ENCODE measurements at regions not wholly inside any gene's neighbourhood (a gene's known extent, or its start where the extent isn't known, plus 50 kb on each side); places are given as distances from the start of the nearest gene placed in this dataset.

DNA sequence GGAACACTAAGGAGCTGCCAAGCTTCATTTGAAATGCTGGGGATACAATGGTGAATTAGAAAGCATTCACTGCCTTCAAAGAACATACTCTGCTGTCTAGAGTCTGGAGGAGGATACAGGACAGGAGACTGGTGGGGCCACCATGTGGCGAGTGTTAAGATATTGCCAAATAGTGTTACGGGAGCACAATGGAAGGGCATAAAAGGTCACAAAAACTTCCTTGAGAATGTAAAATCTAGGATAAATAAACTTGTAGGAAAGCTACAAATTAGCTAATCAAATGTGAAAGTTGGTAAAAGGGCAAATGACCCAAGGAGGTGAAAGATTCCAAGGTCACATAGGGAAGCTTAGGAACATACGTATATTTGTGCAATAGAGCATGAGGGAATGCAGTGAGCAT is 271.7 kb downstream of the RFPL4B start:
- TF ChIP-seq, protein P1, sequence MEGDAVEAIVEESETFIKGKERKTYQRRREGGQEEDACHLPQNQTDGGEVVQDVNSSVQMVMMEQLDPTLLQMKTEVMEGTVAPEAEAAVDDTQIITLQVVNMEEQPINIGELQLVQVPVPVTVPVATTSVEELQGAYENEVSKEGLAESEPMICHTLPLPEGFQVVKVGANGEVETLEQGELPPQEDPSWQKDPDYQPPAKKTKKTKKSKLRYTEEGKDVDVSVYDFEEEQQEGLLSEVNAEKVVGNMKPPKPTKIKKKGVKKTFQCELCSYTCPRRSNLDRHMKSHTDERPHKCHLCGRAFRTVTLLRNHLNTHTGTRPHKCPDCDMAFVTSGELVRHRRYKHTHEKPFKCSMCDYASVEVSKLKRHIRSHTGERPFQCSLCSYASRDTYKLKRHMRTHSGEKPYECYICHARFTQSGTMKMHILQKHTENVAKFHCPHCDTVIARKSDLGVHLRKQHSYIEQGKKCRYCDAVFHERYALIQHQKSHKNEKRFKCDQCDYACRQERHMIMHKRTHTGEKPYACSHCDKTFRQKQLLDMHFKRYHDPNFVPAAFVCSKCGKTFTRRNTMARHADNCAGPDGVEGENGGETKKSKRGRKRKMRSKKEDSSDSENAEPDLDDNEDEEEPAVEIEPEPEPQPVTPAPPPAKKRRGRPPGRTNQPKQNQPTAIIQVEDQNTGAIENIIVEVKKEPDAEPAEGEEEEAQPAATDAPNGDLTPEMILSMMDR (IDR thresholded peaks at IDR 0.05; ENCODE audit: insufficient read depth, low read depth, low read length) = peak; percentile 35
- no peak for DNase-seq (ENCODE audit: low read depth)
- H3K27me3 ChIP-seq (ENCODE audit: control insufficient read depth, insufficient read depth, low read length) = no peaks in the 10 kb centered on the region
- H3K4me3 ChIP-seq (ENCODE audit: low read depth, low read length) = no peak overlapping the region
- no peaks in the 10 kb centered on the region for H3K36me3 ChIP-seq (ENCODE audit: control insufficient read depth, insufficient read depth, low read length)
- CTCF ChIA-PET = interaction anchor here (0.7 to 1.4 kb wide), 4 partner anchors 20 to 502 kb away, joined by 3 to 5 read pairs (median 3); no protein-coding TSS in a partner anchor
- POLR2A ChIA-PET = no interaction called here

DNA sequence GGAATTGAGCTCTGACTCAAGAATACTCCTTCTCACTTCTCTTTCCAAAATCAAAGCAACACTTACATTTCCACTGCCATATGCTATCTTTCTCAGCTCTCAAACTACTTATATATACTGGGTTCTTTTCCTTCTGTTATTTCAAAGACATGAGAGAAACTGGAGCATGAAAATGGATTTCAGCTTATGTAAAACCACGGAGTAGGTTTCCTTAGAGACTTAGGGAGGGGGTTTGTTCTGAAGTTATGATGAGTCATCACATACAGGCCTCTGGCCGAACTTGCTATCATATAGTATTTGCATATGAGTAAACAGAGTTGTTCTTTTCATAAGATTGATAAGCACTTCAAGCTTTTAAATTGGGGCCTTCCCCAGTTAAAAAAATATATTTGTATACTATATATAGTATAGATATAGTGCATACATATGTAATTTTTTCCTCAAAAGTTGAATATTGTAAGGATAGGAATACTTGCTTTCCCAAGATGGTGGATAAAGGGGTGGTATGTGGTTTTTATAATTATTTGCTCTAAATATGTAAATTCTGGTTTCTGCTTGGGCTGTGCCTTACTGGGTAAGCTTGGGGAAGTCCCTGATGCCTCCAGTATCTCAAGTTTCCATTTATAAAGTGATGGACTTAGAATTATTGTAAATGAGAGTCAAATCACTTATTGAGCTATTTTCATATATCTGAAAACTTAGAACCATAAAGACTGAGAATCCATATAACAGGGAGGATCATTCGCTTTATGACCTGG is 273.9 kb downstream of the RFPL4B start:
- Histone ChIP-seq H3K27me3 (ENCODE audit: control insufficient read depth, insufficient read depth, low read length) (no peaks in the 10 kb centered on the region), H3K36me3 (ENCODE audit: control insufficient read depth, insufficient read depth, low read length) (no peaks in the 10 kb centered on the region), H3K4me3 (ENCODE audit: low read depth, low read length) (no peak overlapping the region)
- TF ChIP-seq, protein P1 (IDR thresholded peaks at IDR 0.05; ENCODE audit: insufficient read depth, low read depth, low read length) = no peak
- ChIA-PET POLR2A (no interaction called here), CTCF (interaction anchor here (0.8 to 1.5 kb wide), 2 partner anchors 11 to 120 kb away, joined by 3 to 6 read pairs; no protein-coding TSS in a partner anchor)
- no peak for DNase-seq (ENCODE audit: low read depth)

DNA sequence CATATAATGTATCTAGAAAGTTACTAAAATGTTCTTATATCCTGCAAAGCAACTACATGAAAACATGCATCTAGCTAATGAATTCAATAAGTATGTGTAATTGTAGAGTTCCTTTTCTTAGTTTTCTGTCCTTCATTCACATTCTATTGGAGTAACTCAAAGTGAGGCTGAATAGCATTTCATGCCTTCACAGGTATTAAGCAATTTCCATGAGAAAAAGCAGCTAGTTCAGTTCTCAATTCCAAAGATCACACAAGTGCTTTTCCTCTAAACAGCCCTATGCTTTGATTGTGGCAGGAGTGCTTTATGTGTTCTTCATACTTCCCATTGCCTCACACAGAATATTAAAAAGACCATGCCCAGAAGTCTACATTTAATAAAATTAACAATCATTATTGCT is 274.9 kb downstream of the RFPL4B start:
- H3K4me3 ChIP-seq (ENCODE audit: low read depth, low read length) = no peak overlapping the region
- ChIA-PET CTCF (interaction anchor here (0.8 kb wide), 2 partner anchors 121 to 251 kb away, joined by 3 read pairs; no protein-coding TSS in a partner anchor), POLR2A (no interaction called here)
- TF ChIP-seq, protein P1 (IDR thresholded peaks at IDR 0.05; ENCODE audit: insufficient read depth, low read depth, low read length) = no peak
- H3K36me3 ChIP-seq (ENCODE audit: control insufficient read depth, insufficient read depth, low read length) = no peaks in the 10 kb centered on the region
- no peaks in the 10 kb centered on the region for H3K27me3 ChIP-seq (ENCODE audit: control insufficient read depth, insufficient read depth, low read length)
- no peak for DNase-seq (ENCODE audit: low read depth)

DNA sequence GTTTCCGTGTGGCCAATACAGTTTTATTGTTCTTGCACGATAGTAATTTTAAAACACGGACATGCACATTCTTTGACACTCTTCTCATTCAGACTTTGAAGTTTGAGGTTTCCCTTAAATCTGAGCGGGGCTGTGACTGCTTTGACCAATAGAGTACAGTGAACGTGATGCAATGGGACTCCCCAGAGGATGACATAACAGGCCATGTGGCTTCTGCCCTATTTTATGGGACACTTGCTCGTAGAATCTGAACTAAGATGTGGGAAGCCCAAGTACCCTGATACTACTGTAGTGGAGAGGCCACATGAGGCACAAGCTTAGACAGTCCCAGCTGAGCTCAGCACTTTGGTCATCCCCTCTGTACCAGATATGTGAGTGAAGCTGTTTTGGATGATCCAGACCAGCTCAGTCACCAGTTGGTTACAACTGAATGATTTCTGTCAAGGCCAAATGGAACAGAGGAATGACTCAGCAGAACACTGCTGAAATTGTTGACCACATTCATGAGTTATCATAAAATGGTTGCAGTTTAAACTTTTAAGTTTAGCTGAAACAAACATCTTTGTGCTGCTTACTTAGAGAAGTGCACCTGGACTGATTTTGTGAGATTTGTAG is 279.4 kb downstream of the RFPL4B start:
- ChIA-PET POLR2A (no interaction called here), CTCF (interaction anchor here (1.5 kb wide), 1 partner anchor 12 kb away, joined by 3 read pairs; no protein-coding TSS in a partner anchor)
- Histone ChIP-seq H3K27me3 (ENCODE audit: control insufficient read depth, insufficient read depth, low read length) (no peaks in the 10 kb centered on the region), H3K4me3 (ENCODE audit: low read depth, low read length) (no peak overlapping the region), H3K36me3 (ENCODE audit: control insufficient read depth, insufficient read depth, low read length) (no peaks in the 10 kb centered on the region)
- DNase-seq (ENCODE audit: low read depth) = no peak
- TF ChIP-seq, protein P1 (IDR thresholded peaks at IDR 0.05; ENCODE audit: insufficient read depth, low read depth, low read length) = no peak

DNA sequence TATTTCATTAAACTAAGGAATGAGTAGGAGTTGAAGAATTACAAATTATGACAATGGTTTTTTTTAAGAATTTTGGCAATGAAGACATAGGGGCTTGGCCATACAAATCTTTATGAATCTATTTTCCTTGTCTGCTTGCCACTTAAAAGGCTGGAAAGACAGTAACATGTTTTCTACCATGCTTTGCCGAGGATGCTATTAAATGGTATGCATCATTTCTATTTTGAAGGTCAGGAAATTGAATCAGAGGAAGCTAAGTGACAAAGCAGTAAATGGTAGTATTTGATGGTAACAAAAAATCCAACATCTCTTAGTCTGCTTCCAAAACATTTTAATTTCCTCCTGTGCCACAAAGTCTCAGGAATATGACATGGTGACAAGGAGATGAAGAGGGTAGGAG is 287.2 kb downstream of the RFPL4B start:
- Histone ChIP-seq H3K36me3 (ENCODE audit: control insufficient read depth, insufficient read depth, low read length) (no peaks in the 10 kb centered on the region), H3K27me3 (ENCODE audit: control insufficient read depth, insufficient read depth, low read length) (no peaks in the 10 kb centered on the region), H3K4me3 (ENCODE audit: low read depth, low read length) (no peak overlapping the region)
- ChIA-PET CTCF (no interaction called here), POLR2A (no interaction called here)
- TF ChIP-seq, protein P1 (IDR thresholded peaks at IDR 0.05; ENCODE audit: insufficient read depth, low read depth, low read length) = no peak
- DNase-seq (ENCODE audit: low read depth) = no peak

Data from BJ (cell line).